ENCODE measurements at regions not wholly inside any gene's neighbourhood (a gene's known extent, or its start where the extent isn't known, plus 50 kb on each side); places are given as distances from the start of the nearest gene placed in this dataset.

- TF ChIP-seq MTA2 (IDR thresholded peaks at IDR 0.05; ENCODE audit: low read depth) (no peak), MYC (IDR thresholded peaks at IDR 0.05; ENCODE audit: insufficient read depth, insufficient read length, insufficient replicate concordance, low read length, severe bottlenecking) (no peak), SPI1 (IDR thresholded peaks at IDR 0.05; ENCODE audit: borderline replicate concordance, insufficient read depth, low read depth, low read length) (no peak), KDM1A (IDR thresholded peaks at IDR 0.05; ENCODE audit: borderline replicate concordance) (no peak), SUZ12 (IDR thresholded peaks at IDR 0.05; ENCODE audit: unreplicated experiment) (no peak), ZNF592 (IDR thresholded peaks at IDR 0.05) (no peak), ZBTB33 (IDR thresholded peaks at IDR 0.05) (no peak)
- TF ChIP-seq, protein P1, sequence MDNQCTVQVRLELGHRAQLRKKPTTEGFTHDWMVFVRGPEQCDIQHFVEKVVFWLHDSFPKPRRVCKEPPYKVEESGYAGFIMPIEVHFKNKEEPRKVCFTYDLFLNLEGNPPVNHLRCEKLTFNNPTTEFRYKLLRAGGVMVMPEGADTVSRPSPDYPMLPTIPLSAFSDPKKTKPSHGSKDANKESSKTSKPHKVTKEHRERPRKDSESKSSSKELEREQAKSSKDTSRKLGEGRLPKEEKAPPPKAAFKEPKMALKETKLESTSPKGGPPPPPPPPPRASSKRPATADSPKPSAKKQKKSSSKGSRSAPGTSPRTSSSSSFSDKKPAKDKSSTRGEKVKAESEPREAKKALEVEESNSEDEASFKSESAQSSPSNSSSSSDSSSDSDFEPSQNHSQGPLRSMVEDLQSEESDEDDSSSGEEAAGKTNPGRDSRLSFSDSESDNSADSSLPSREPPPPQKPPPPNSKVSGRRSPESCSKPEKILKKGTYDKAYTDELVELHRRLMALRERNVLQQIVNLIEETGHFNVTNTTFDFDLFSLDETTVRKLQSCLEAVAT (IDR thresholded peaks at IDR 0.05), result no peak
- TF ChIP-seq, protein P2, sequence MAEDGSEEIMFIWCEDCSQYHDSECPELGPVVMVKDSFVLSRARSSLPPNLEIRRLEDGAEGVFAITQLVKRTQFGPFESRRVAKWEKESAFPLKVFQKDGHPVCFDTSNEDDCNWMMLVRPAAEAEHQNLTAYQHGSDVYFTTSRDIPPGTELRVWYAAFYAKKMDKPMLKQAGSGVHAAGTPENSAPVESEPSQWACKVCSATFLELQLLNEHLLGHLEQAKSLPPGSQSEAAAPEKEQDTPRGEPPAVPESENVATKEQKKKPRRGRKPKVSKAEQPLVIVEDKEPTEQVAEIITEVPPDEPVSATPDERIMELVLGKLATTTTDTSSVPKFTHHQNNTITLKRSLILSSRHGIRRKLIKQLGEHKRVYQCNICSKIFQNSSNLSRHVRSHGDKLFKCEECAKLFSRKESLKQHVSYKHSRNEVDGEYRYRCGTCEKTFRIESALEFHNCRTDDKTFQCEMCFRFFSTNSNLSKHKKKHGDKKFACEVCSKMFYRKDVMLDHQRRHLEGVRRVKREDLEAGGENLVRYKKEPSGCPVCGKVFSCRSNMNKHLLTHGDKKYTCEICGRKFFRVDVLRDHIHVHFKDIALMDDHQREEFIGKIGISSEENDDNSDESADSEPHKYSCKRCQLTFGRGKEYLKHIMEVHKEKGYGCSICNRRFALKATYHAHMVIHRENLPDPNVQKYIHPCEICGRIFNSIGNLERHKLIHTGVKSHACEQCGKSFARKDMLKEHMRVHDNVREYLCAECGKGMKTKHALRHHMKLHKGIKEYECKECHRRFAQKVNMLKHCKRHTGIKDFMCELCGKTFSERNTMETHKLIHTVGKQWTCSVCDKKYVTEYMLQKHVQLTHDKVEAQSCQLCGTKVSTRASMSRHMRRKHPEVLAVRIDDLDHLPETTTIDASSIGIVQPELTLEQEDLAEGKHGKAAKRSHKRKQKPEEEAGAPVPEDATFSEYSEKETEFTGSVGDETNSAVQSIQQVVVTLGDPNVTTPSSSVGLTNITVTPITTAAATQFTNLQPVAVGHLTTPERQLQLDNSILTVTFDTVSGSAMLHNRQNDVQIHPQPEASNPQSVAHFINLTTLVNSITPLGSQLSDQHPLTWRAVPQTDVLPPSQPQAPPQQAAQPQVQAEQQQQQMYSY (CRISPR knock-in tag; IDR thresholded peaks at IDR 0.05), result no peak
- ATAC-seq (no peak), DNase-seq (ENCODE audit: low read depth, low spot score) (no peak), FAIRE-seq (no peak)
- CTCF ChIA-PET, result no interaction called here
- RAD21 ChIA-PET (ENCODE audit: unreplicated experiment), result interaction anchor here (1.1 kb wide), 1 partner anchor 183 kb away, joined by 3 read pairs; no protein-coding TSS in a partner anchor
- H4K20me1 ChIP-seq (ENCODE audit: control insufficient read depth, insufficient read depth), result no peaks in the 10 kb centered on the region
- SMC1A ChIA-PET (ENCODE audit: uncharacterized antibody, unreplicated experiment), result interaction anchor here (0.7 to 1.3 kb wide), 2 partner anchors 9 to 179 kb away, joined by 3 to 5 read pairs; no protein-coding TSS in a partner anchor
- no peak overlapping the region for H2AFZ ChIP-seq (ENCODE audit: control insufficient read depth, low read depth, low read length)
- no peak overlapping the region for H3K9ac ChIP-seq (ENCODE audit: control insufficient read depth, insufficient read depth, low read length)
- WGBS (ENCODE audit: insufficient coverage, insufficient replicate concordance, low lambda C conversion rate, missing lambda C conversion rate), result 47% methylated on average over 4 of the region's 4 CpGs
- intact Hi-C loops (cut with micrococcal nuclease; ENCODE audit: unreplicated experiment), result no loop called here
- BruUV-seq (replicated peaks), result no TSS peak
- no peaks in the 10 kb centered on the region for H3K79me2 ChIP-seq (ENCODE audit: control insufficient read depth, insufficient read depth, low read length)
- H3K4me1 ChIP-seq (ENCODE audit: control insufficient read depth, insufficient read depth, low read length), result no peaks in the 10 kb centered on the region
- POLR2A ChIA-PET, result interaction anchor here (0.6 kb wide), 1 partner anchor 1077 kb away, joined by 3 read pairs; no protein-coding TSS in a partner anchor
- no peak overlapping the region for H3K4me3 ChIP-seq
- H3K9me3 ChIP-seq (replicated peaks; ENCODE audit: control insufficient read depth, insufficient read depth, low read length), result no peaks in the 10 kb centered on the region
- no peaks in the 10 kb centered on the region for H3K36me3 ChIP-seq (ENCODE audit: control insufficient read depth in 2 of 2, insufficient read depth in 2 of 2, low read length in 1 of 2)
- no peak overlapping the region for H3K27ac ChIP-seq (ENCODE audit: control insufficient read depth, insufficient read depth)
- in situ Hi-C loops (cut with MboI), result no loop called here
- H3K27me3 ChIP-seq (replicated peaks in 1 of 2; ENCODE audit: control insufficient read depth in 2 of 2, insufficient read depth in 2 of 2, low read length in 1 of 2), result no peaks in the 10 kb centered on the region
- H3K4me2 ChIP-seq (ENCODE audit: control insufficient read depth, insufficient read depth), result no peak overlapping the region
Observed at GRCh38 chr5:96157077-96157780, 195.6 kb upstream of the ELL2 start.
